Uterus (tissue), 2 donors: ENCODE measurements at regions not wholly inside any gene's neighbourhood (a gene's known extent, or its start where the extent isn't known, plus 50 kb on each side); places are given as distances from the start of the nearest gene placed in this dataset.

Experiments
- POLR2A ChIP-seq, 2 donors: fragments of 450-650 bp; IDR thresholded peaks; one replicate each; pipeline ENCODE4 v1.6.1; 2016; ENCODE audit warnings: antibody characterized with exemption in 2 of 2, mild to moderate bottlenecking in 1 of 2, moderate library complexity in 1 of 2
- TF ChIP-seq, protein P1 (sequence below), 4 experiments: fragments of 200-600 bp in 2 of 4; fragments of 450-650 bp in 2 of 4; sonication (generic) in 2 of 4; IDR thresholded peaks; one replicate each; pipeline ENCODE4 v1.5.1; 2016 to 2019; ENCODE audit warnings: antibody characterized with exemption in 4 of 4, mild to moderate bottlenecking in 2 of 4, moderate library complexity in 1 of 4

DNA sequence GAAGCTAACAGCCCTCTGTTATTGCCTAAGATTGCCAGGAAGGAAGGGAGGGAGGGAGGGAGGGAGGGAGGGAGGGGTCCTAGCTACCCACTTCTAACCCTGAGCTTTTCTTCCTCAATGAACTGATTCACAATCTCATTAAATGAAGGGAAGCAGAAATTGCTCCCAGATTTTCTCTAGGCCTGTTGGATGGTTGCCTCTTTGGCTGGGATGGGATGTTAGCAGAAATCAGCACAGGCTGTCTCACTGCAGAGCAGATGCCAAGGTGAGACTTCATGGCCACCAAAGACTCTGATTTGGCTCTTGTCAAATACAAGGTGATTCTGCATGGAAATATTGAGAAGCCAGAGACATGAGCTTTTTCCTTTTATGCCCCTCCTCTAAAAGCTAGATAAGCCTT lies 578.6 kb downstream of the ACTL7B start:
- TF ChIP-seq, protein P1, sequence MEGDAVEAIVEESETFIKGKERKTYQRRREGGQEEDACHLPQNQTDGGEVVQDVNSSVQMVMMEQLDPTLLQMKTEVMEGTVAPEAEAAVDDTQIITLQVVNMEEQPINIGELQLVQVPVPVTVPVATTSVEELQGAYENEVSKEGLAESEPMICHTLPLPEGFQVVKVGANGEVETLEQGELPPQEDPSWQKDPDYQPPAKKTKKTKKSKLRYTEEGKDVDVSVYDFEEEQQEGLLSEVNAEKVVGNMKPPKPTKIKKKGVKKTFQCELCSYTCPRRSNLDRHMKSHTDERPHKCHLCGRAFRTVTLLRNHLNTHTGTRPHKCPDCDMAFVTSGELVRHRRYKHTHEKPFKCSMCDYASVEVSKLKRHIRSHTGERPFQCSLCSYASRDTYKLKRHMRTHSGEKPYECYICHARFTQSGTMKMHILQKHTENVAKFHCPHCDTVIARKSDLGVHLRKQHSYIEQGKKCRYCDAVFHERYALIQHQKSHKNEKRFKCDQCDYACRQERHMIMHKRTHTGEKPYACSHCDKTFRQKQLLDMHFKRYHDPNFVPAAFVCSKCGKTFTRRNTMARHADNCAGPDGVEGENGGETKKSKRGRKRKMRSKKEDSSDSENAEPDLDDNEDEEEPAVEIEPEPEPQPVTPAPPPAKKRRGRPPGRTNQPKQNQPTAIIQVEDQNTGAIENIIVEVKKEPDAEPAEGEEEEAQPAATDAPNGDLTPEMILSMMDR (IDR thresholded peaks at IDR 0.05): no peak
- TF ChIP-seq POLR2A (IDR thresholded peaks at IDR 0.05): no peak
